GM23338 (cell line): ENCODE measurements at regions not wholly inside any gene's neighbourhood (a gene's known extent, or its start where the extent isn't known, plus 50 kb on each side); places are given as distances from the start of the nearest gene placed in this dataset.
A peak's percentile ranks its signal among the peaks of the same experiment; 100 is the strongest.
"Not testable (repeated sequence)": the region's sequence is repeated elsewhere in the genome, so short reads cannot be mapped to it uniquely, and the experiment has no call there.

Source experiments
- ATAC-seq: fragments of 200-7000 bp; cut with Tn5 transposase; 3 replicates; pipeline ENCODE4 v1.9.1; 2020
- DNase-seq: peaks from one replicate; pipeline ENCODE4 v3.0.0-alpha.2; 2015; ENCODE audit warnings: low spot score
- H2AFZ ChIP-seq: fragments of 200-600 bp; sonication (generic); 2 replicates; pipeline ENCODE4 v1.8.0; 2016; ENCODE audit warnings: antibody characterized with exemption, mild to moderate bottlenecking, moderate library complexity
- H3F3A ChIP-seq: fragments of 200-600 bp; sonication (generic); replicated peaks from 2 replicates; pipeline ENCODE4 v1.8.0; 2017; ENCODE audit warnings: antibody characterized with exemption, mixed run types, low read depth
- H3K27ac ChIP-seq: fragments of 200-600 bp; sonication (generic); 2 replicates; pipeline ENCODE4 v1.6.1; 2016; ENCODE audit warnings: low read depth
- H3K27me3 ChIP-seq: fragments of 200-600 bp; sonication (generic); 2 replicates; pipeline ENCODE4 v1.8.0; 2016; ENCODE audit warnings: mild to moderate bottlenecking, mixed run types, moderate library complexity; ENCODE audit not compliant: insufficient read depth
- H3K36me3 ChIP-seq: fragments of 200-600 bp; sonication (generic); 2 replicates; pipeline ENCODE4 v1.8.0; 2016; ENCODE audit warnings: mild to moderate bottlenecking; ENCODE audit not compliant: insufficient read depth
- H3K4me1 ChIP-seq: fragments of 200-600 bp; sonication (generic); 2 replicates; pipeline ENCODE4 v1.8.0; 2016; ENCODE audit warnings: mild to moderate bottlenecking, moderate library complexity; ENCODE audit not compliant: insufficient read depth
- H3K4me2 ChIP-seq: fragments of 200-600 bp; sonication (generic); 2 replicates; pipeline ENCODE4 v1.7.1; 2017; ENCODE audit warnings: mixed run types
- H3K4me3 ChIP-seq: fragments of 200-600 bp; sonication (generic); 2 replicates; pipeline ENCODE4 v1.6.1; 2016; ENCODE audit warnings: mixed run types
- H3K79me2 ChIP-seq: fragments of 200-600 bp; sonication (generic); replicated peaks from 2 replicates; pipeline ENCODE4 v1.8.0; 2017; ENCODE audit warnings: mild to moderate bottlenecking; ENCODE audit not compliant: insufficient read depth
- H3K9me2 ChIP-seq: fragments of 200-600 bp; sonication (generic); 2 replicates; pipeline ENCODE4 v1.8.0; 2017; ENCODE audit not compliant: insufficient read depth
- H4K20me1 ChIP-seq: fragments of 200-600 bp; sonication (generic); replicated peaks from 2 replicates; pipeline ENCODE4 v1.8.0; 2017; ENCODE audit warnings: mild to moderate bottlenecking; ENCODE audit not compliant: insufficient read depth
- H3K27ac Mint-ChIP-seq: 2 replicates; pipeline ENCODE4 v1.8.0; 2020; ENCODE audit warnings: inconsistent platforms, mild to moderate bottlenecking, moderate library complexity, mixed read lengths
- H3K27me3 Mint-ChIP-seq: 3 replicates; pipeline ENCODE4 v1.8.0; 2022; ENCODE audit warnings: low read depth, mild to moderate bottlenecking, moderate library complexity, mixed read lengths, inconsistent platforms; ENCODE audit not compliant: insufficient read depth, poor library complexity
- H3K36me3 Mint-ChIP-seq: 3 replicates; pipeline ENCODE4 v1.8.0; 2021; ENCODE audit warnings: low read depth, mild to moderate bottlenecking, inconsistent platforms, moderate library complexity, mixed read lengths
- H3K4me1 Mint-ChIP-seq: 3 replicates; pipeline ENCODE4 v1.8.0; 2020; ENCODE audit warnings: mild to moderate bottlenecking, inconsistent platforms, mixed read lengths
- H3K4me3 Mint-ChIP-seq: 3 replicates; pipeline ENCODE4 v1.8.0; 2021; ENCODE audit warnings: moderate library complexity, mild to moderate bottlenecking, inconsistent platforms, mixed read lengths
- H3K9me3 Mint-ChIP-seq: 3 replicates; pipeline ENCODE4 v1.8.0; 2020; ENCODE audit warnings: moderate library complexity, mild to moderate bottlenecking, inconsistent platforms, mixed read lengths
- CREB1 ChIP-seq: fragments of 250-450 bp; sonication (Bioruptor Pico); IDR thresholded peaks from 2 replicates; pipeline ENCODE4 v1.5.0; 2020; ENCODE audit warnings: low read depth, mild to moderate bottlenecking, moderate library complexity
- EZH2 ChIP-seq: fragments of 200-600 bp; sonication (generic); IDR thresholded peaks from one replicate; pipeline ENCODE4 v1.8.0; 2017; ENCODE audit warnings: antibody characterized with exemption, mild to moderate bottlenecking, low read depth; ENCODE audit not compliant: unreplicated experiment
- EZH2phosphoT487 ChIP-seq: fragments of 200-600 bp; sonication (generic); IDR thresholded peaks from one replicate; pipeline ENCODE4 v1.8.1; 2018; ENCODE audit warnings: antibody characterized with exemption; ENCODE audit not compliant: unreplicated experiment
- NANOG ChIP-seq: IDR thresholded peaks from 2 replicates; pipeline ENCODE4 v1.6.1; 2016; ENCODE audit warnings: antibody characterized with exemption, borderline replicate concordance
- ZNF331 ChIP-seq: fragments of 250-450 bp; sonication (Bioruptor Pico); IDR thresholded peaks from 2 replicates; pipeline ENCODE4 v1.5.0; 2020; ENCODE audit warnings: low read depth, mild to moderate bottlenecking, moderate library complexity
- TF ChIP-seq, protein P1 (sequence below), 2 experiments: fragments of 200-600 bp in 1 of 2; sonication (generic) in 1 of 2; conservative IDR thresholded peaks; 2 replicates each; pipeline versions ENCODE4 v1.5.1 to v1.6.1; 2016 to 2017; ENCODE audit warnings: antibody characterized with exemption in 2 of 2, low read depth in 2 of 2, mild to moderate bottlenecking in 2 of 2, moderate library complexity in 1 of 2
- TF ChIP-seq, protein P2 (sequence below): IDR thresholded peaks from 2 replicates; pipeline ENCODE4 v1.6.1; 2016; ENCODE audit warnings: antibody characterized with exemption

DNA sequence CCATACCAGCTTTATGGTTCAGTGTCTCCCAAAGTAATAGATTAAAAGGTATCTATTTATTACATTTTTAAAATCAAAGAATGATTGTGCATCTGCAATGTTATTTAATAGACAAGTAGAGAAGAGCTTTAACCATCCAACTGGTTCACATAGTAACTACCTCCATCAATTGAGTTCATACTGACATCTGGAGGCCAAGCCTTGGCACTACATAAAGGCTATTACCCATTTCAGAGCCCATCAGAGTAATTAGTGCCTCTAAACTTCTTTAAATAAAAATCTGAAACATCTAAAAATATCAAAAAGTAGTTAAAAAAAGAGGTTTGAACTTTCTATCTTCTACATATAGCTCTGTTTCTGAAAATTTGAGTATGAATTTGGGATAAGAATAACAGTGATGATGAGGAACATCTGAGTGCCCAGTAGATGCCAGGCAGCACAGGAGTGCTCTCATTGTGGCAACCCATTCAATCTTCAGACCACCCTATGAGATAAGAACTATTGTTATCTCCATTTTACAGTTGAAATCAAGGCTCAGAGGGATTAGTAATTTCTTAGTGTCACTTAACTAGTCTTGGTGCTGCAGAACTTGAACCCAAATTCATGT, 132.9 kb upstream of the DAAM1 start:
- Histone ChIP-seq H3K27me3 (no peaks in the 10 kb centered on the region), H3K4me3 (no peak overlapping the region), H3K36me3 (no peaks in the 10 kb centered on the region), H3K4me1 (no peaks in the 10 kb centered on the region), H3K9me2 (no peaks in the 10 kb centered on the region), H3K27ac (no peak overlapping the region), H2AFZ (no peak overlapping the region), H3F3A (no peaks in the 10 kb centered on the region), H3K4me2 (no peak overlapping the region), H4K20me1 (no peaks in the 10 kb centered on the region), H3K79me2 (no peaks in the 10 kb centered on the region)
- Mint-ChIP-seq H3K36me3 (0 out of 3 replicates have a peak, but pooled peaks cover 3% of the 10 kb centered on the region), H3K27me3 (no peaks in the 10 kb centered on the region), H3K9me3 (peaks cover 10% of the 10 kb centered on the region), H3K4me1 (no peaks in the 10 kb centered on the region), H3K27ac (no peak overlapping the region), H3K4me3 (no peak overlapping the region)
- peak; percentile 46; the same call in 1 of the 3 replicates for ATAC-seq
- TF ChIP-seq, protein P1, sequence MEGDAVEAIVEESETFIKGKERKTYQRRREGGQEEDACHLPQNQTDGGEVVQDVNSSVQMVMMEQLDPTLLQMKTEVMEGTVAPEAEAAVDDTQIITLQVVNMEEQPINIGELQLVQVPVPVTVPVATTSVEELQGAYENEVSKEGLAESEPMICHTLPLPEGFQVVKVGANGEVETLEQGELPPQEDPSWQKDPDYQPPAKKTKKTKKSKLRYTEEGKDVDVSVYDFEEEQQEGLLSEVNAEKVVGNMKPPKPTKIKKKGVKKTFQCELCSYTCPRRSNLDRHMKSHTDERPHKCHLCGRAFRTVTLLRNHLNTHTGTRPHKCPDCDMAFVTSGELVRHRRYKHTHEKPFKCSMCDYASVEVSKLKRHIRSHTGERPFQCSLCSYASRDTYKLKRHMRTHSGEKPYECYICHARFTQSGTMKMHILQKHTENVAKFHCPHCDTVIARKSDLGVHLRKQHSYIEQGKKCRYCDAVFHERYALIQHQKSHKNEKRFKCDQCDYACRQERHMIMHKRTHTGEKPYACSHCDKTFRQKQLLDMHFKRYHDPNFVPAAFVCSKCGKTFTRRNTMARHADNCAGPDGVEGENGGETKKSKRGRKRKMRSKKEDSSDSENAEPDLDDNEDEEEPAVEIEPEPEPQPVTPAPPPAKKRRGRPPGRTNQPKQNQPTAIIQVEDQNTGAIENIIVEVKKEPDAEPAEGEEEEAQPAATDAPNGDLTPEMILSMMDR (conservative IDR thresholded peaks at IDR 0.05; ENCODE audit: low read depth in 2 of 2) = peak; percentile 64 to 68
- no peak for TF ChIP-seq CREB1
- TF ChIP-seq ZNF331 (CRISPR knock-in tag) = no peak
- TF ChIP-seq NANOG = no peak
- peak; percentile 43 for DNase-seq

DNA sequence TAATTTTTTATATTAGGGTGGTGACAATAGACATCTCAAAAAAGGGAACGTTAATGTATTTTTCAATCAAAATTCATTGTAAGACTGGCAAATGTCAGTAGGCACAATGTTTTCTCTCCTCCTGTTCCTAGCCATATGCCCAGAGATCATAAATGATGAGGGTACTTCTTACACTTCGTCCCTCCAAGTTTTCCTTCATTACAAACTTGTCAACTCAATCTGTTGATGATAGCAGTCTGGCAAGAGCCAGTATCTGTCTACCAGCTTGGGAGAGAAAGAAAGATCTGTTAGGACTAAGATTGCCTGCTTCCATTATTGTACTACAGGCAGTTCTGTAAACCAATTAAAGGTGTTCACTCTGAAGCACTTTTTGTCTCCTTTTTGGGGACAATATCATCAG, 130.9 kb upstream of the DAAM1 start:
- Mint-ChIP-seq H3K9me3 (peaks cover 18% of the 10 kb centered on the region), H3K4me3 (no peak overlapping the region), H3K4me1 (no peaks in the 10 kb centered on the region), H3K27ac (no peak overlapping the region), H3K36me3 (peaks cover 3% of the 10 kb centered on the region; the same call in 1 of the 3 replicates), H3K27me3 (no peaks in the 10 kb centered on the region)
- Histone ChIP-seq H3K9me2 (no peaks in the 10 kb centered on the region), H3K4me2 (no peak overlapping the region), H3K79me2 (no peaks in the 10 kb centered on the region), H3K4me3 (no peak overlapping the region), H4K20me1 (no peaks in the 10 kb centered on the region), H3K36me3 (no peaks in the 10 kb centered on the region), H3K4me1 (no peaks in the 10 kb centered on the region), H3K27ac (no peak overlapping the region), H3F3A (no peaks in the 10 kb centered on the region), H3K27me3 (no peaks in the 10 kb centered on the region), H2AFZ (no peak overlapping the region)
- TF ChIP-seq, protein P1 (conservative IDR thresholded peaks at IDR 0.05; ENCODE audit: low read depth in 2 of 2) = no peak
- no peak for TF ChIP-seq EZH2
- no peak for TF ChIP-seq CREB1
- no peak for TF ChIP-seq EZH2phosphoT487
- TF ChIP-seq, protein P2, sequence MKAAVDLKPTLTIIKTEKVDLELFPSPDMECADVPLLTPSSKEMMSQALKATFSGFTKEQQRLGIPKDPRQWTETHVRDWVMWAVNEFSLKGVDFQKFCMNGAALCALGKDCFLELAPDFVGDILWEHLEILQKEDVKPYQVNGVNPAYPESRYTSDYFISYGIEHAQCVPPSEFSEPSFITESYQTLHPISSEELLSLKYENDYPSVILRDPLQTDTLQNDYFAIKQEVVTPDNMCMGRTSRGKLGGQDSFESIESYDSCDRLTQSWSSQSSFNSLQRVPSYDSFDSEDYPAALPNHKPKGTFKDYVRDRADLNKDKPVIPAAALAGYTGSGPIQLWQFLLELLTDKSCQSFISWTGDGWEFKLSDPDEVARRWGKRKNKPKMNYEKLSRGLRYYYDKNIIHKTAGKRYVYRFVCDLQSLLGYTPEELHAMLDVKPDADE = no peak
- DNase-seq = no peak
- no peak for ATAC-seq

DNA sequence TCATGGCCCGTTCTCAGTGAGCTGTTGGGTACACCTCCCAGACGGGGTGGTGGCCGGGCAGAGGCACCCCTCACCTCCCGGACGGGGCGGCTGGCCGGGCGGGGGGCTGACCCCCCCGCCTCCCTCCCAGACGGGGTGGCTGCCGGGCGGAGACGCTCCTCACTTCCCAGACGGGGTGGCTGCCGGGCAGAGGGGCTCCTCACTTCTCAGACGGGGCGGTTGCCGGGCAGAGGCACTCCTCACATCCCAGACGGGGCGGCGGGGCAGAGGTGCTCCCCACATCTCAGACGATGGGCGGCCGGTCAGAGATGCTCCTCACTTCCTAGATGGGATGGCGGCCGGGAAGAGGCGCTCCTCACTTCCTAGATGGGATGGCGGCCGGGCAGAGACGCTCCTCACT, 129.7 kb upstream of the DAAM1 start:
- H3F3A ChIP-seq, H2AFZ ChIP-seq, H3K9me2 ChIP-seq, H4K20me1 ChIP-seq, ATAC-seq, H3K36me3 ChIP-seq, H3K4me3 ChIP-seq, DNase-seq, H3K4me2 ChIP-seq, H3K79me2 ChIP-seq, H3K27ac Mint-ChIP-seq, H3K4me1 ChIP-seq, H3K27me3 ChIP-seq, H3K4me1 Mint-ChIP-seq, H3K4me3 Mint-ChIP-seq, H3K36me3 Mint-ChIP-seq, H3K27ac ChIP-seq, H3K27me3 Mint-ChIP-seq: not testable (repeated sequence)
- H3K9me3 Mint-ChIP-seq = peaks cover 29% of the 10 kb centered on the region
